Ovary (tissue), 3 donors: ENCODE measurements at regions not wholly inside any gene's neighbourhood (a gene's known extent, or its start where the extent isn't known, plus 50 kb on each side); places are given as distances from the start of the nearest gene placed in this dataset.

Experiments
- CTCF ChIP-seq, 3 donors: fragments of 450-650 bp in 2 of 3; fragments of 200-600 bp in 1 of 3; IDR thresholded peaks; one replicate each; pipeline versions ENCODE4 v1.5.1 to v1.8.0; 2016 to 2022; ENCODE audit warnings: antibody characterized with exemption in 3 of 3, mild to moderate bottlenecking in 1 of 3
- EP300 ChIP-seq: sonication (generic); formaldehyde crosslinking; IDR thresholded peaks from one replicate; pipeline ENCODE4 v1.6.1; 2017; ENCODE audit warnings: antibody characterized with exemption
- POLR2A ChIP-seq: fragments of 450-650 bp; IDR thresholded peaks from one replicate; pipeline ENCODE4 v1.6.1; 2017; ENCODE audit warnings: antibody characterized with exemption, mild to moderate bottlenecking, moderate library complexity
- donor health status: DM: no; HTN: no; CAD: no.

- no peak for TF ChIP-seq CTCF (IDR thresholded peaks at IDR 0.05)
- TF ChIP-seq POLR2A: no peak
- no peak for TF ChIP-seq EP300
Measured at GRCh38 chr14:87397499-87397898, 595.5 kb downstream of the GALC start.
